ENCODE measurements at regions not wholly inside any gene's neighbourhood (a gene's known extent, or its start where the extent isn't known, plus 50 kb on each side); places are given as distances from the start of the nearest gene placed in this dataset.

GRCh38 chr10:129030603-129030895, 436.5 kb upstream of the MGMT start:
- TF ChIP-seq, protein P1, sequence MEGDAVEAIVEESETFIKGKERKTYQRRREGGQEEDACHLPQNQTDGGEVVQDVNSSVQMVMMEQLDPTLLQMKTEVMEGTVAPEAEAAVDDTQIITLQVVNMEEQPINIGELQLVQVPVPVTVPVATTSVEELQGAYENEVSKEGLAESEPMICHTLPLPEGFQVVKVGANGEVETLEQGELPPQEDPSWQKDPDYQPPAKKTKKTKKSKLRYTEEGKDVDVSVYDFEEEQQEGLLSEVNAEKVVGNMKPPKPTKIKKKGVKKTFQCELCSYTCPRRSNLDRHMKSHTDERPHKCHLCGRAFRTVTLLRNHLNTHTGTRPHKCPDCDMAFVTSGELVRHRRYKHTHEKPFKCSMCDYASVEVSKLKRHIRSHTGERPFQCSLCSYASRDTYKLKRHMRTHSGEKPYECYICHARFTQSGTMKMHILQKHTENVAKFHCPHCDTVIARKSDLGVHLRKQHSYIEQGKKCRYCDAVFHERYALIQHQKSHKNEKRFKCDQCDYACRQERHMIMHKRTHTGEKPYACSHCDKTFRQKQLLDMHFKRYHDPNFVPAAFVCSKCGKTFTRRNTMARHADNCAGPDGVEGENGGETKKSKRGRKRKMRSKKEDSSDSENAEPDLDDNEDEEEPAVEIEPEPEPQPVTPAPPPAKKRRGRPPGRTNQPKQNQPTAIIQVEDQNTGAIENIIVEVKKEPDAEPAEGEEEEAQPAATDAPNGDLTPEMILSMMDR (IDR thresholded peaks at IDR 0.05; ENCODE audit: low read length) = no peak
- no peak for TF ChIP-seq EZH2 (IDR thresholded peaks at IDR 0.05; ENCODE audit: borderline replicate concordance, low read length)
